H9 (cell line): ENCODE measurements at regions not wholly inside any gene's neighbourhood (a gene's known extent, or its start where the extent isn't known, plus 50 kb on each side); places are given as distances from the start of the nearest gene placed in this dataset.

Experiments
- DNase-seq: peaks from one replicate; pipeline ENCODE4 v3.0.0-alpha.2; 2017
- H2AFZ ChIP-seq: one replicate; pipeline ENCODE4 v1.6.1; 2013; ENCODE audit warnings: mild to moderate bottlenecking, low read length, control low read depth, moderate library complexity
- H2AK5ac ChIP-seq: 2 replicates; pipeline ENCODE4 v1.6.1; 2013; ENCODE audit warnings: low read length, control low read depth, mixed read lengths; ENCODE audit not compliant: insufficient read length
- H2BK120ac ChIP-seq: one replicate; pipeline ENCODE4 v1.6.1; 2013; ENCODE audit warnings: low read depth, mild to moderate bottlenecking, low read length, control low read depth, inconsistent platforms; ENCODE audit not compliant: poor library complexity, severe bottlenecking
- H2BK12ac ChIP-seq: 2 replicates; pipeline ENCODE4 v1.6.1; 2013; ENCODE audit warnings: low read length, control low read depth, mixed read lengths, low read depth; ENCODE audit not compliant: insufficient read length
- H2BK15ac ChIP-seq: 2 replicates; pipeline ENCODE4 v1.6.1; 2013; ENCODE audit warnings: low read depth, low read length, control low read depth
- H2BK20ac ChIP-seq: one replicate; pipeline ENCODE4 v1.6.1; 2013; ENCODE audit warnings: low read depth, mild to moderate bottlenecking, low read length, control low read depth, inconsistent platforms; ENCODE audit not compliant: poor library complexity, severe bottlenecking
- H2BK5ac ChIP-seq: 2 replicates; pipeline ENCODE4 v1.6.1; 2013; ENCODE audit warnings: low read length, control low read depth, mixed read lengths; ENCODE audit not compliant: insufficient read length
- H3K14ac ChIP-seq: 2 replicates; pipeline ENCODE4 v1.6.1; 2013; ENCODE audit warnings: low read length, control low read depth; ENCODE audit not compliant: insufficient read depth
- H3K18ac ChIP-seq: 2 replicates; pipeline ENCODE4 v1.6.1; 2013; ENCODE audit warnings: low read depth, mild to moderate bottlenecking, mixed read lengths, low read length, control low read depth; ENCODE audit not compliant: insufficient read length
- H3K23ac ChIP-seq: 2 replicates; pipeline ENCODE4 v1.6.1; 2013; ENCODE audit warnings: low read length, control low read depth, mixed read lengths, low read depth; ENCODE audit not compliant: insufficient read length
- H3K23me2 ChIP-seq: 2 replicates; pipeline ENCODE4 v1.6.1; 2013; ENCODE audit warnings: low read depth, mild to moderate bottlenecking, mixed read lengths, low read length, control low read depth; ENCODE audit not compliant: insufficient read length, poor library complexity, severe bottlenecking
- H3K27ac ChIP-seq: 2 replicates; pipeline ENCODE4 v1.5.1; 2013; ENCODE audit warnings: low read length, control low read depth, mixed read lengths, low read depth; ENCODE audit not compliant: insufficient read length
- H3K27me3 ChIP-seq: 2 replicates; pipeline ENCODE4 v1.6.1; 2013; ENCODE audit warnings: low read length, control low read depth, inconsistent platforms; ENCODE audit not compliant: insufficient read depth
- H3K4ac ChIP-seq: 2 replicates; pipeline ENCODE4 v1.6.1; 2013; ENCODE audit warnings: low read depth, mild to moderate bottlenecking, control low read depth, inconsistent platforms, low read length, moderate library complexity
- H3K4me1 ChIP-seq: 2 replicates; pipeline ENCODE4 v1.6.1; 2013; ENCODE audit warnings: low read length, control low read depth, inconsistent platforms; ENCODE audit not compliant: insufficient read depth
- H3K4me2 ChIP-seq: 2 replicates; pipeline ENCODE4 v1.6.1; 2013; ENCODE audit warnings: low read length, control low read depth, mixed read lengths; ENCODE audit not compliant: insufficient read length, insufficient read depth
- H3K56ac ChIP-seq: 2 replicates; pipeline ENCODE4 v1.6.1; 2013; ENCODE audit warnings: low read depth, mild to moderate bottlenecking, mixed read lengths, low read length, control low read depth; ENCODE audit not compliant: insufficient read length
- H3K79me1 ChIP-seq: 2 replicates; pipeline ENCODE4 v1.6.1; 2013; ENCODE audit warnings: low read depth, mild to moderate bottlenecking, moderate library complexity, low read length, control low read depth, inconsistent platforms; ENCODE audit not compliant: insufficient read depth, poor library complexity, severe bottlenecking
- H3K79me2 ChIP-seq: 2 replicates; pipeline ENCODE4 v1.6.1; 2013; ENCODE audit warnings: low read length, control low read depth, inconsistent platforms; ENCODE audit not compliant: insufficient read depth
- H3K9ac ChIP-seq: 2 replicates; pipeline ENCODE4 v1.6.1; 2013; ENCODE audit warnings: low read length, control low read depth, mixed read lengths; ENCODE audit not compliant: insufficient read length; ENCODE audit errors: extremely low read depth
- H3K9me3 ChIP-seq: one replicate; pipeline ENCODE4 v1.6.1; 2013; ENCODE audit warnings: low read depth, low read length, inconsistent platforms; ENCODE audit not compliant: control insufficient read depth
- H3T11ph ChIP-seq: one replicate; pipeline ENCODE4 v1.6.1; 2013; ENCODE audit warnings: mild to moderate bottlenecking, low read length, control low read depth, inconsistent platforms
- H4K20me1 ChIP-seq: one replicate; pipeline ENCODE4 v1.6.1; 2013; ENCODE audit not compliant: control insufficient read depth, insufficient read length, insufficient read depth
- H4K5ac ChIP-seq: 2 replicates; pipeline ENCODE4 v1.6.1; 2013; ENCODE audit warnings: low read depth, mild to moderate bottlenecking, mixed read lengths, low read length, control low read depth; ENCODE audit not compliant: insufficient read length
- H4K8ac ChIP-seq: replicated peaks from 2 replicates; pipeline ENCODE4 v1.6.1; 2013; ENCODE audit warnings: low read length, control low read depth, mixed read lengths, low read depth; ENCODE audit not compliant: insufficient read length
- H4K91ac ChIP-seq: 2 replicates; pipeline ENCODE4 v1.6.1; 2013; ENCODE audit warnings: low read depth, mild to moderate bottlenecking, moderate library complexity, mixed read lengths, low read length, control low read depth; ENCODE audit not compliant: insufficient read length
- H3K27ac Mint-ChIP-seq, 3 experiments: 2 replicates in 2 of 3; 3 replicates in 1 of 3; pipeline ENCODE4 v1.8.0; 2020 to 2021; ENCODE audit warnings: mixed read lengths in 3 of 3, mild to moderate bottlenecking in 1 of 3, moderate library complexity in 1 of 3
- H3K27me3 Mint-ChIP-seq: 2 replicates; pipeline ENCODE4 v1.8.0; 2021; ENCODE audit warnings: low read depth, mild to moderate bottlenecking, moderate library complexity, mixed read lengths
- H3K36me3 Mint-ChIP-seq, 3 experiments: 2 replicates in 2 of 3; 3 replicates in 1 of 3; pipeline ENCODE4 v1.8.0; 2020 to 2021; ENCODE audit warnings: low read depth in 3 of 3, mixed read lengths in 3 of 3; ENCODE audit not compliant: insufficient read depth in 1 of 3
- H3K4me1 Mint-ChIP-seq, 2 experiments: 2 replicates each; pipeline ENCODE4 v1.8.0; 2020; ENCODE audit warnings: mixed read lengths in 2 of 2
- H3K4me3 Mint-ChIP-seq, 2 experiments: 2 replicates in 1 of 2; 3 replicates in 1 of 2; pipeline ENCODE4 v1.8.0; 2020 to 2021; ENCODE audit warnings: mild to moderate bottlenecking in 2 of 2, mixed read lengths in 2 of 2, moderate library complexity in 1 of 2
- H3K9me3 Mint-ChIP-seq, 2 experiments: 2 replicates in 1 of 2; 3 replicates in 1 of 2; pipeline ENCODE4 v1.8.0; 2020; ENCODE audit warnings: mild to moderate bottlenecking in 2 of 2, mixed read lengths in 2 of 2, moderate library complexity in 1 of 2
- WGBS: extraction: QIAGEN DNeasy Blood & Tissue Kit; methylation state at CpG from one replicate; pipeline ENCODE4 v1.1.7; 2013; ENCODE audit warnings: missing lambda C conversion rate, low lambda C conversion rate, mixed read lengths; ENCODE audit not compliant: insufficient read length; ENCODE audit errors: extremely low coverage; 5-methylcytosine and 5-hydroxymethylcytosine counted together
- TF ChIP-seq, protein P1 (sequence below): fragments of 200-600 bp; sonication (generic); conservative IDR thresholded peaks from 3 replicates; pipeline ENCODE4 v1.8.0; 2021; ENCODE audit warnings: antibody characterized with exemption, mild to moderate bottlenecking

DNA sequence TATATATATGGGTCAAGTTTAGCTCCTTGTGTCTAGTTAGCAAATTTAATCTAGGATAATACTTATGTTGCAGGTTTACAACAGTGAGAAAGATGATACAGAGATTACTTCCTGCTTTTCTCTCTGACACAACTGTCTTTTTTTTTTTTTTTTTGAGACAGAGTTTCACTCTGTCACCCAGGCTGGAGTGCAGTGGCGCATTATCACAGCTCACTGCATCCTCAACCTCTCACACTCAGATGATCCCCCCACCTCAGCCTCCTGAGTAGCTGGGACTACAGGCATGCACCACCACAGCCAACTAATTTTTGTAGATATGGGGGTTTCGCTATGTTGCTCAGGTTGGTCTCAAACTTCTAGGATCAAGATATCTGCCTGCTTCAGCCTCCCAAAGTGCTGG lies 706.9 kb upstream of the SOX9 start:
- no peaks in the 10 kb centered on the region for H3K79me2 ChIP-seq
- H3K9me3 ChIP-seq: peaks cover 12% of the 10 kb centered on the region
- H3K79me1 ChIP-seq: no peaks in the 10 kb centered on the region
- no peak overlapping the region for H4K5ac ChIP-seq
- H3K27me3 ChIP-seq: no peaks in the 10 kb centered on the region
- H3K36me3 Mint-ChIP-seq: peaks cover 4 to 19% (median 5%) of the 10 kb centered on the region in 3 experiments; a peak in 5 of 7 replicates
- peaks cover 20 to 21% of the 10 kb centered on the region in 2 experiments for H3K9me3 Mint-ChIP-seq
- no peak overlapping the region for H2BK20ac ChIP-seq
- H3K23me2 ChIP-seq: no peaks in the 10 kb centered on the region
- no peak overlapping the region for H3K27ac Mint-ChIP-seq
- no peak overlapping the region for H3K18ac ChIP-seq
- H4K91ac ChIP-seq: no peak overlapping the region
- no peak for DNase-seq
- H3K27ac ChIP-seq: no peak overlapping the region
- H4K8ac ChIP-seq: no peak overlapping the region
- H2BK12ac ChIP-seq: no peak overlapping the region
- no peak overlapping the region for H3K4me2 ChIP-seq
- H3K9ac ChIP-seq: no peak overlapping the region
- H3K4me1 Mint-ChIP-seq: no peaks in the 10 kb centered on the region
- H2AFZ ChIP-seq: no peak overlapping the region
- H3K4me1 ChIP-seq: no peaks in the 10 kb centered on the region
- TF ChIP-seq, protein P1, sequence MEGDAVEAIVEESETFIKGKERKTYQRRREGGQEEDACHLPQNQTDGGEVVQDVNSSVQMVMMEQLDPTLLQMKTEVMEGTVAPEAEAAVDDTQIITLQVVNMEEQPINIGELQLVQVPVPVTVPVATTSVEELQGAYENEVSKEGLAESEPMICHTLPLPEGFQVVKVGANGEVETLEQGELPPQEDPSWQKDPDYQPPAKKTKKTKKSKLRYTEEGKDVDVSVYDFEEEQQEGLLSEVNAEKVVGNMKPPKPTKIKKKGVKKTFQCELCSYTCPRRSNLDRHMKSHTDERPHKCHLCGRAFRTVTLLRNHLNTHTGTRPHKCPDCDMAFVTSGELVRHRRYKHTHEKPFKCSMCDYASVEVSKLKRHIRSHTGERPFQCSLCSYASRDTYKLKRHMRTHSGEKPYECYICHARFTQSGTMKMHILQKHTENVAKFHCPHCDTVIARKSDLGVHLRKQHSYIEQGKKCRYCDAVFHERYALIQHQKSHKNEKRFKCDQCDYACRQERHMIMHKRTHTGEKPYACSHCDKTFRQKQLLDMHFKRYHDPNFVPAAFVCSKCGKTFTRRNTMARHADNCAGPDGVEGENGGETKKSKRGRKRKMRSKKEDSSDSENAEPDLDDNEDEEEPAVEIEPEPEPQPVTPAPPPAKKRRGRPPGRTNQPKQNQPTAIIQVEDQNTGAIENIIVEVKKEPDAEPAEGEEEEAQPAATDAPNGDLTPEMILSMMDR: no peak
- WGBS: no CpG with 5 or more reads among the region's 2 CpGs
- no peaks in the 10 kb centered on the region for H3K27me3 Mint-ChIP-seq
- H4K20me1 ChIP-seq: no peaks in the 10 kb centered on the region
- no peak overlapping the region for H3T11ph ChIP-seq
- H2AK5ac ChIP-seq: no peak overlapping the region
- no peak overlapping the region for H3K4me3 Mint-ChIP-seq
- H3K56ac ChIP-seq: no peak overlapping the region
- H3K23ac ChIP-seq: no peak overlapping the region
- no peak overlapping the region for H3K14ac ChIP-seq
- H3K4ac ChIP-seq: no peak overlapping the region
- no peak overlapping the region for H2BK15ac ChIP-seq
- no peak overlapping the region for H2BK120ac ChIP-seq
- H2BK5ac ChIP-seq: no peak overlapping the region
